Mucosa of rectum (tissue), 2 donors: ENCODE measurements at regions not wholly inside any gene's neighbourhood (a gene's known extent, or its start where the extent isn't known, plus 50 kb on each side); places are given as distances from the start of the nearest gene placed in this dataset.

Source experiments
- H3K27ac ChIP-seq, 2 donors: one replicate each; pipeline ENCODE4 v1.7.0; 2013; ENCODE audit warnings: inconsistent platforms in 2 of 2, low read depth in 2 of 2, low read length in 2 of 2
- H3K27me3 ChIP-seq, 2 donors: one replicate each; pipeline ENCODE4 v1.7.0; 2013; ENCODE audit warnings: low read length in 2 of 2; ENCODE audit not compliant: control insufficient read depth in 2 of 2, insufficient read depth in 2 of 2
- H3K36me3 ChIP-seq, 2 donors: one replicate each; pipeline ENCODE4 v1.7.0; 2013; ENCODE audit warnings: low read length in 2 of 2; ENCODE audit not compliant: control insufficient read depth in 2 of 2, insufficient read depth in 2 of 2
- H3K4me1 ChIP-seq, 2 donors: one replicate each; pipeline ENCODE4 v1.7.0; 2013; ENCODE audit warnings: low read length in 2 of 2, mild to moderate bottlenecking in 1 of 2; ENCODE audit not compliant: control insufficient read depth in 2 of 2, insufficient read depth in 2 of 2
- H3K4me3 ChIP-seq, 2 donors: one replicate each; pipeline ENCODE4 v1.7.0; 2013; ENCODE audit warnings: low read length in 2 of 2
- H3K9ac ChIP-seq, 2 donors: one replicate each; pipeline ENCODE4 v1.7.0; 2013; ENCODE audit warnings: low read length in 2 of 2, low read depth in 1 of 2, mild to moderate bottlenecking in 1 of 2
- H3K9me3 ChIP-seq, 2 donors: one replicate each; pipeline ENCODE4 v1.7.0; 2013; ENCODE audit warnings: low read length in 2 of 2; ENCODE audit not compliant: control insufficient read depth in 2 of 2
- donor health status: healthy.
- donor health status: Normal muscosa, but diverticular disease.

- no peak overlapping the region for H3K4me3 ChIP-seq
- no peak overlapping the region for H3K27ac ChIP-seq
- H3K4me1 ChIP-seq: no peaks in the 10 kb centered on the region
- no peaks in the 10 kb centered on the region for H3K36me3 ChIP-seq
- H3K9ac ChIP-seq: no peak overlapping the region
- H3K9me3 ChIP-seq: no peaks in the 10 kb centered on the region
- no peaks in the 10 kb centered on the region for H3K27me3 ChIP-seq
Observed at GRCh38 chr3:99126316-99126715, 224.8 kb upstream of the DCBLD2 start.

GRCh38 chr3:99119385-99119784, 217.9 kb upstream of the DCBLD2 start:
- H3K4me3 ChIP-seq: no peak overlapping the region
- no peak overlapping the region for H3K9ac ChIP-seq
- no peaks in the 10 kb centered on the region for H3K4me1 ChIP-seq
- H3K9me3 ChIP-seq: no peaks in the 10 kb centered on the region
- H3K27me3 ChIP-seq: no peaks in the 10 kb centered on the region
- no peak overlapping the region for H3K27ac ChIP-seq
- no peaks in the 10 kb centered on the region for H3K36me3 ChIP-seq

GRCh38 chr3:99118381-99118780, 216.9 kb upstream of the DCBLD2 start:
- H3K4me1 ChIP-seq: no peaks in the 10 kb centered on the region
- H3K27ac ChIP-seq: no peak overlapping the region
- no peaks in the 10 kb centered on the region for H3K9me3 ChIP-seq
- H3K36me3 ChIP-seq: no peaks in the 10 kb centered on the region
- no peaks in the 10 kb centered on the region for H3K27me3 ChIP-seq
- no peak overlapping the region for H3K9ac ChIP-seq
- no peak overlapping the region for H3K4me3 ChIP-seq

GRCh38 chr3:99114565-99115291, 213.2 kb upstream of the DCBLD2 start:
- H3K4me3 ChIP-seq: no peak overlapping the region
- H3K27ac ChIP-seq: no peak overlapping the region
- no peaks in the 10 kb centered on the region for H3K27me3 ChIP-seq
- H3K9me3 ChIP-seq: no peaks in the 10 kb centered on the region
- H3K9ac ChIP-seq: no peak overlapping the region
- no peaks in the 10 kb centered on the region for H3K4me1 ChIP-seq
- H3K36me3 ChIP-seq: no peaks in the 10 kb centered on the region

GRCh38 chr3:99111235-99111634, 209.7 kb upstream of the DCBLD2 start:
- Histone ChIP-seq H3K27me3 (no peaks in the 10 kb centered on the region), H3K27ac (no peak overlapping the region), H3K9me3 (no peaks in the 10 kb centered on the region), H3K9ac (no peak overlapping the region), H3K4me1 (no peaks in the 10 kb centered on the region), H3K4me3 (no peak overlapping the region), H3K36me3 (no peaks in the 10 kb centered on the region)

- Histone ChIP-seq H3K4me3 (no peak overlapping the region), H3K27ac (no peak overlapping the region), H3K9ac (no peak overlapping the region), H3K4me1 (no peaks in the 10 kb centered on the region), H3K27me3 (no peaks in the 10 kb centered on the region), H3K9me3 (no peaks in the 10 kb centered on the region), H3K36me3 (no peaks in the 10 kb centered on the region)
Observed at GRCh38 chr3:99110401-99110800, 208.9 kb upstream of the DCBLD2 start.

GRCh38 chr3:99108508-99108907, 207.0 kb upstream of the DCBLD2 start:
- H3K9ac ChIP-seq: no peak overlapping the region
- H3K27me3 ChIP-seq: no peaks in the 10 kb centered on the region
- no peak overlapping the region for H3K27ac ChIP-seq
- H3K4me3 ChIP-seq: no peak overlapping the region
- no peaks in the 10 kb centered on the region for H3K4me1 ChIP-seq
- H3K9me3 ChIP-seq: no peaks in the 10 kb centered on the region
- no peaks in the 10 kb centered on the region for H3K36me3 ChIP-seq

GRCh38 chr3:99094606-99095005, 193.1 kb upstream of the DCBLD2 start:
- Histone ChIP-seq H3K36me3 (no peaks in the 10 kb centered on the region), H3K4me1 (no peaks in the 10 kb centered on the region), H3K9ac (no peak overlapping the region), H3K27me3 (no peaks in the 10 kb centered on the region), H3K27ac (no peak overlapping the region), H3K9me3 (no peaks in the 10 kb centered on the region), H3K4me3 (no peak overlapping the region)

- Histone ChIP-seq H3K27me3 (no peaks in the 10 kb centered on the region), H3K4me3 (no peak overlapping the region), H3K27ac (no peak overlapping the region), H3K9ac (no peak overlapping the region), H3K36me3 (no peaks in the 10 kb centered on the region), H3K9me3 (no peaks in the 10 kb centered on the region), H3K4me1 (no peaks in the 10 kb centered on the region)
Observed at GRCh38 chr3:99087277-99087676, 185.8 kb upstream of the DCBLD2 start.

- Histone ChIP-seq H3K27me3 (no peaks in the 10 kb centered on the region), H3K9ac (no peak overlapping the region), H3K4me1 (no peaks in the 10 kb centered on the region), H3K36me3 (no peaks in the 10 kb centered on the region), H3K4me3 (no peak overlapping the region), H3K9me3 (no peaks in the 10 kb centered on the region), H3K27ac (no peak overlapping the region)
Observed at GRCh38 chr3:99084826-99085225, 183.3 kb upstream of the DCBLD2 start.

GRCh38 chr3:99084156-99084555, 182.7 kb upstream of the DCBLD2 start:
- H3K27ac ChIP-seq: no peak overlapping the region
- no peaks in the 10 kb centered on the region for H3K9me3 ChIP-seq
- no peaks in the 10 kb centered on the region for H3K4me1 ChIP-seq
- H3K4me3 ChIP-seq: no peak overlapping the region
- H3K27me3 ChIP-seq: no peaks in the 10 kb centered on the region
- H3K36me3 ChIP-seq: no peaks in the 10 kb centered on the region
- no peak overlapping the region for H3K9ac ChIP-seq
